ENCODE measurements at regions not wholly inside any gene's neighbourhood (a gene's known extent, or its start where the extent isn't known, plus 50 kb on each side); places are given as distances from the start of the nearest gene placed in this dataset.

DNA sequence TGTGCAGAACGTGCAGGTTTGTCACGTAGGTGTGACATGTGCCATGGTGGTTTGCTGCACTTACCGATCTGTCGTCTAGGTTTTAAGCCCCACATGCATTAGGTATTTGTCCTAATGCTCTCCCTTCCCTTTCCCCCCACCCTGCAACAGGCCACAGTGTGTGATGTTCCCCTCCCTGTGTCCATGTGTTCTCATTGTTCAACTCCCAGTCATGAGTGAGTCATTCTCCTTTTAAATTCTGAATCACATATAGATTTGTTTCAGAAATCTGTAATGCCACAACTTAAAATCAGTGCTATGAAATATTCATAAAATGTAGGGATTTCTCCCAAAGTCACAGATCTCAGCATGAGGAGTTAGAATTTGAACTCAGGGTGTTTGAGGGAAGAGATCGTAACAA lies 552.5 kb upstream of the MBL2 start:
- no peak overlapping the region for H3K9ac ChIP-seq
- no peak overlapping the region for H3K27ac ChIP-seq
- H3K4me2 ChIP-seq: no peak overlapping the region
- H3K27me3 ChIP-seq (ENCODE audit: insufficient read depth, low read depth): no peaks in the 10 kb centered on the region
- TF ChIP-seq, protein P1, sequence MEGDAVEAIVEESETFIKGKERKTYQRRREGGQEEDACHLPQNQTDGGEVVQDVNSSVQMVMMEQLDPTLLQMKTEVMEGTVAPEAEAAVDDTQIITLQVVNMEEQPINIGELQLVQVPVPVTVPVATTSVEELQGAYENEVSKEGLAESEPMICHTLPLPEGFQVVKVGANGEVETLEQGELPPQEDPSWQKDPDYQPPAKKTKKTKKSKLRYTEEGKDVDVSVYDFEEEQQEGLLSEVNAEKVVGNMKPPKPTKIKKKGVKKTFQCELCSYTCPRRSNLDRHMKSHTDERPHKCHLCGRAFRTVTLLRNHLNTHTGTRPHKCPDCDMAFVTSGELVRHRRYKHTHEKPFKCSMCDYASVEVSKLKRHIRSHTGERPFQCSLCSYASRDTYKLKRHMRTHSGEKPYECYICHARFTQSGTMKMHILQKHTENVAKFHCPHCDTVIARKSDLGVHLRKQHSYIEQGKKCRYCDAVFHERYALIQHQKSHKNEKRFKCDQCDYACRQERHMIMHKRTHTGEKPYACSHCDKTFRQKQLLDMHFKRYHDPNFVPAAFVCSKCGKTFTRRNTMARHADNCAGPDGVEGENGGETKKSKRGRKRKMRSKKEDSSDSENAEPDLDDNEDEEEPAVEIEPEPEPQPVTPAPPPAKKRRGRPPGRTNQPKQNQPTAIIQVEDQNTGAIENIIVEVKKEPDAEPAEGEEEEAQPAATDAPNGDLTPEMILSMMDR (conservative IDR thresholded peaks at IDR 0.05; ENCODE audit: low read depth, low read length): no peak
- no peaks in the 10 kb centered on the region for H3K79me2 ChIP-seq (ENCODE audit: insufficient read depth, low read depth)
- H3K4me3 ChIP-seq (IDR thresholded peaks at IDR 0.05; ENCODE audit: insufficient read depth, low read depth, low read length): no peak overlapping the region
- no peaks in the 10 kb centered on the region for H4K20me1 ChIP-seq (ENCODE audit: insufficient read depth)
- no peaks in the 10 kb centered on the region for H3K36me3 ChIP-seq (ENCODE audit: insufficient read depth)
- H3K4me1 ChIP-seq (ENCODE audit: low read depth, poor library complexity, severe bottlenecking): no peaks in the 10 kb centered on the region
- H2AFZ ChIP-seq (ENCODE audit: low read depth): no peak overlapping the region

DNA sequence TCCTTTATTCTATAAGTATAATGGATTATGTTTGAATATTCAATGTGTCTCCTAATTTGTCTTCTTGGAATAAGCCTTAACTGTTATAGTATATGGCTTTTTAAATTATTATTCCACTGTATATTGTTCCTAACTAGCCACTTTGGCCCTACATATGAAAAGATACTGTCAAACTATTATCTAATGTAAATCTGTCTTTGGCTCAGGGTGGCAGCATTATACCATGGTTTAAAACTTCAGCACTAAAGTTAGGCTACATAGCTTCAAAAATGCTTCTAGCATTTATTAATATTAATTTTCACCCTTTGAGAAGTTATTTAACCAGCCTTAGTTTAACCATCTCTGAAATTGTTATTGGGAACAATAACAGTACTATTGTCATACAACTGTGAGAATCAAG lies 543.1 kb upstream of the MBL2 start:
- Histone ChIP-seq H2AFZ (ENCODE audit: low read depth) (no peak overlapping the region), H3K79me2 (ENCODE audit: insufficient read depth, low read depth) (no peaks in the 10 kb centered on the region), H3K4me2 (no peak overlapping the region), H4K20me1 (ENCODE audit: insufficient read depth) (no peaks in the 10 kb centered on the region), H3K4me3 (IDR thresholded peaks at IDR 0.05; ENCODE audit: insufficient read depth, low read depth, low read length) (no peak overlapping the region), H3K27me3 (ENCODE audit: insufficient read depth, low read depth) (no peaks in the 10 kb centered on the region), H3K4me1 (ENCODE audit: low read depth, poor library complexity, severe bottlenecking) (no peaks in the 10 kb centered on the region), H3K27ac (no peak overlapping the region), H3K36me3 (ENCODE audit: insufficient read depth) (no peaks in the 10 kb centered on the region), H3K9ac (no peak overlapping the region)
- TF ChIP-seq, protein P1 (conservative IDR thresholded peaks at IDR 0.05; ENCODE audit: low read depth, low read length): no peak

DNA sequence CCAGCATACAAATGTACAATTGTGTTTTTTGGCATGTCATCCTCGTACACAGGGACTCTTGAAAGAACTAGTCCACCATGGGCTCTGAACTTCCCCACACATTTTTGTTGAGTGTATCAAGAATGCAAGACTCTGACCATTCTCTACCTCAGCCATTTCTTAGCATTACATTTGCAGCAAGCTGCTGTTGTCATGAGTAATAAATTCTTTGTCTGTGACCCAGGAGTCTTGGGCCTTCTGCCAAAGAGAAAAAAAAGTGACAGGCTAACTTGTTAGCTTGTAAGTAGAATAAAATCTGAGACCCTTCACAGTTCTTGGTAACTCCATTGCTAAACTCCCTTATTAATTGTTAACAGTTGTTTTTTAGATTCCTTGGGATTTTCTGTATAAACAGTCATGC lies 542.3 kb upstream of the MBL2 start:
- Histone ChIP-seq H3K4me2 (no peak overlapping the region), H3K9ac (no peak overlapping the region), H3K36me3 (ENCODE audit: insufficient read depth) (no peaks in the 10 kb centered on the region), H3K79me2 (ENCODE audit: insufficient read depth, low read depth) (no peaks in the 10 kb centered on the region), H3K27ac (no peak overlapping the region), H2AFZ (ENCODE audit: low read depth) (no peak overlapping the region), H3K4me3 (IDR thresholded peaks at IDR 0.05; ENCODE audit: insufficient read depth, low read depth, low read length) (no peak overlapping the region), H3K4me1 (ENCODE audit: low read depth, poor library complexity, severe bottlenecking) (no peaks in the 10 kb centered on the region), H3K27me3 (ENCODE audit: insufficient read depth, low read depth) (no peaks in the 10 kb centered on the region), H4K20me1 (ENCODE audit: insufficient read depth) (no peaks in the 10 kb centered on the region)
- TF ChIP-seq, protein P1 (conservative IDR thresholded peaks at IDR 0.05; ENCODE audit: low read depth, low read length): no peak

DNA sequence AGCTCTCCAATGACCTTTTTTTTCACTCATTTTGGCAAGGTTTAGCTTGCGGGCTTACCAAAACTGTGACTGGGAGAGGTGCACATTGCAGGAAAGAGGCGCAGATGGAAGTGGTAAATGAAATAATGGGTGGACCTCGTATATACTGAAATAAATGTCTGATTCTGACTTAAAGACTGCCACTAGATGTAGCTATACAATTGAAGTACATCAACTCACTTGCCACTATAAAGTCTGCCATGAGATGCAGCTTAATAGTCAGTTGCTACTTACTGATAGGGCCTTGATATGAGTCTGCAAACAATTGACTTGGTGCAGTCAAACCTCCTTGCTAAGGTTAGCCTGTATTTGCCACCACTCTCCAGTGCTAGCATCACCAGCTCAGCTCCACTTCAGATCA lies 525.9 kb upstream of the MBL2 start:
- H3K27ac ChIP-seq: no peak overlapping the region
- no peaks in the 10 kb centered on the region for H3K79me2 ChIP-seq (ENCODE audit: insufficient read depth, low read depth)
- TF ChIP-seq, protein P1 (conservative IDR thresholded peaks at IDR 0.05; ENCODE audit: low read depth, low read length): no peak
- H3K4me3 ChIP-seq (IDR thresholded peaks at IDR 0.05; ENCODE audit: insufficient read depth, low read depth, low read length): no peak overlapping the region
- no peaks in the 10 kb centered on the region for H3K4me1 ChIP-seq (ENCODE audit: low read depth, poor library complexity, severe bottlenecking)
- no peak overlapping the region for H2AFZ ChIP-seq (ENCODE audit: low read depth)
- no peaks in the 10 kb centered on the region for H4K20me1 ChIP-seq (ENCODE audit: insufficient read depth)
- H3K36me3 ChIP-seq (ENCODE audit: insufficient read depth): no peaks in the 10 kb centered on the region
- no peak overlapping the region for H3K4me2 ChIP-seq
- no peak overlapping the region for H3K9ac ChIP-seq
- H3K27me3 ChIP-seq (ENCODE audit: insufficient read depth, low read depth): no peaks in the 10 kb centered on the region

Data from KMS-11 (cell line).